Caki2 (cell line): ENCODE measurements at regions not wholly inside any gene's neighbourhood (a gene's known extent, or its start where the extent isn't known, plus 50 kb on each side); places are given as distances from the start of the nearest gene placed in this dataset.
"Not testable (repeated sequence)": the region's sequence is repeated elsewhere in the genome, so short reads cannot be mapped to it uniquely, and the experiment has no call there.

Experiments
- DNase-seq: peaks from one replicate; pipeline ENCODE4 v3.0.0-alpha.2; 2015; ENCODE audit warnings: low read depth
- in situ Hi-C: cut with HindIII; loops from 2 replicates; pipeline ENCODE4 v1.10.0; 2016; ENCODE audit warnings: low sequenced_read_pairs, low pct_unique_long_range_greater_than_20kb, mixed read lengths

GRCh38 chr20:6697228-6697972 is 70.1 kb upstream of the BMP2 start:
- no peak for DNase-seq
- in situ Hi-C loops: no loop called here

- DNase-seq: no peak
- in situ Hi-C loops: no loop called here
Observed at GRCh38 chr20:6696001-6696400, 71.5 kb upstream of the BMP2 start.

GRCh38 chr20:6693808-6694198 is 73.7 kb upstream of the BMP2 start:
- in situ Hi-C loops, DNase-seq: not testable (repeated sequence)

GRCh38 chr20:6693178-6693807 is 74.2 kb upstream of the BMP2 start:
- in situ Hi-C loops: no loop called here
- DNase-seq: no peak

GRCh38 chr20:6692566-6693173 is 74.8 kb upstream of the BMP2 start:
- no peak for DNase-seq
- in situ Hi-C loops: no loop called here

GRCh38 chr20:6691516-6691915 is 76.0 kb upstream of the BMP2 start:
- in situ Hi-C loops: no loop called here
- no peak for DNase-seq

- in situ Hi-C loops: no loop called here
- no peak for DNase-seq
Observed at GRCh38 chr20:6689339-6689973, 78.0 kb upstream of the BMP2 start.

- DNase-seq: no peak
- in situ Hi-C loops: no loop called here
Observed at GRCh38 chr20:6686171-6686570, 81.3 kb upstream of the BMP2 start.

- DNase-seq: no peak
- in situ Hi-C loops: no loop called here
Observed at GRCh38 chr20:6685626-6686025, 81.9 kb upstream of the BMP2 start.

- peak; percentile 54 for DNase-seq
- in situ Hi-C loops: no loop called here
Observed at GRCh38 chr20:6685181-6685582, 82.3 kb upstream of the BMP2 start.

- in situ Hi-C loops: no loop called here
- DNase-seq: no peak
Observed at GRCh38 chr20:6683021-6683977, 84.2 kb upstream of the BMP2 start.

- no peak for DNase-seq
- in situ Hi-C loops: no loop called here
Observed at GRCh38 chr20:6680854-6681253, 86.6 kb upstream of the BMP2 start.

GRCh38 chr20:6680441-6680840 is 87.0 kb upstream of the BMP2 start:
- no peak for DNase-seq
- in situ Hi-C loops: no loop called here

- in situ Hi-C loops: no loop called here
Observed at GRCh38 chr20:6679086-6679485, 88.4 kb upstream of the BMP2 start.

GRCh38 chr20:6678101-6678500 is 89.4 kb upstream of the BMP2 start:
- in situ Hi-C loops: no loop called here
- DNase-seq: no peak

More at GRCh38 chr20:6679086-6679485, 88.4 kb upstream of the BMP2 start:
- DNase-seq: no peak

- in situ Hi-C loops: no loop called here
Observed at GRCh38 chr20:6674831-6675230, 92.7 kb upstream of the BMP2 start.

GRCh38 chr20:6673071-6673470 is 94.4 kb upstream of the BMP2 start:
- in situ Hi-C loops: no loop called here
- no peak for DNase-seq

More at GRCh38 chr20:6674831-6675230, 92.7 kb upstream of the BMP2 start:
- DNase-seq: no peak

- no peak for DNase-seq
- in situ Hi-C loops: no loop called here
Observed at GRCh38 chr20:6671829-6672228, 95.7 kb upstream of the BMP2 start.
